Mesodermal cell (in vitro differentiated cells): ENCODE measurements at regions not wholly inside any gene's neighbourhood (a gene's known extent, or its start where the extent isn't known, plus 50 kb on each side); places are given as distances from the start of the nearest gene placed in this dataset.

Experiments used
- H3K27ac ChIP-seq: 2 replicates; pipeline ENCODE4 v1.7.0; 2013; ENCODE audit warnings: mild to moderate bottlenecking, low read depth, low read length, moderate library complexity; ENCODE audit not compliant: severe bottlenecking
- H3K36me3 ChIP-seq: 2 replicates; pipeline ENCODE4 v1.7.1; 2013; ENCODE audit warnings: mild to moderate bottlenecking, low read length, moderate library complexity; ENCODE audit not compliant: control insufficient read depth, insufficient read depth
- H3K4me1 ChIP-seq: one replicate; pipeline ENCODE4 v1.7.1; 2013; ENCODE audit warnings: mild to moderate bottlenecking, low read length; ENCODE audit not compliant: insufficient read depth, control insufficient read depth, poor library complexity, severe bottlenecking
- H3K4me3 ChIP-seq: 2 replicates; pipeline ENCODE4 v1.7.0; 2013; ENCODE audit warnings: low read length, control low read depth, mild to moderate bottlenecking; ENCODE audit not compliant: insufficient read depth, poor library complexity, severe bottlenecking; ENCODE audit errors: extremely low read depth
- H3K9me3 ChIP-seq: 2 replicates; pipeline ENCODE4 v1.7.1; 2013; ENCODE audit warnings: mild to moderate bottlenecking, low read length, moderate library complexity; ENCODE audit not compliant: control insufficient read depth
- WGBS, 2 experiments: methylation state at CpG; one replicate each; pipeline ENCODE4 v1.1.5; 2013; ENCODE audit warnings: missing lambda C conversion rate in 2 of 2; ENCODE audit not compliant: insufficient coverage in 2 of 2; 5-methylcytosine and 5-hydroxymethylcytosine counted together

DNA sequence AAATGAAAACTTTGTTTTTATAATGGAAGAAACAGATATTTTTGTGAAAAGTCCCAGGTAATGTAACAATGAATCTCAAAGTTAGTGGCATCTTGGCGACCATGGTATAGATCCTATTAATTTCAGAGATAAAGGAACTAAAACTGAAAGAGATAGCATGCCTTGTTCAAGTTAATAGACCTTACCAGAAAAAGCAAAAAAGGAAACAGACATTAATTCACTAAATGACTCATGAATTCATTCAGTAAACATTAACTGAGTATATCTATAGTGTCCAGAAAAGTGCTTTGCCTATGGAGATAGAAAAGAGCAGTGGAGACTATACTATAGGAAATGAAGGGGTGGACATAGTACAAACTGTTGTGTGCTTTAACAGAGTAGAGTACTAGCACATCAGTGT is 763.3 kb downstream of the TRIB2 start:
- H3K4me1 ChIP-seq, result no peaks in the 10 kb centered on the region
- no peaks in the 10 kb centered on the region for H3K36me3 ChIP-seq
- H3K27ac ChIP-seq, result no peak overlapping the region
- no peaks in the 10 kb centered on the region for H3K9me3 ChIP-seq
- WGBS, 2 experiments, result no CpG with 5 or more reads among the region's 1 CpG
- no peak overlapping the region for H3K4me3 ChIP-seq

DNA sequence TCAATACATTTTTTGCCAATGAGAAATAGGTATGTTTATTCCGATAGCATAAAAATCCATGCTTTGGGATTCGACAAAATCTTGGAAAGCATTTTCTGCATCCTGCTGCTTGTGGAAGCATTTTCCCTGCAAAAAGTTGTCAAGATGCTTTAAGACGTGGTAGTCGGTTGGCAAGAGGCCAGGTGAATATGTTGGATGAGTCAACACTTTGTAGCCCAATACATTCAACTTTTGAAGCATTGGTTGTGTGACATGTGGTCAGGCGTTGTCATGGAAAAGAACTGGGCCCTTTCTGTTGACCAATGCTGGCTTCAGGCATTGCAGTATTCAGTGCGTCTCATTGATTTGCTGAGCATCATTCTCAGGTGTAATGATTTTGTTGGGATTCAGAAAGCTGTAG is 764.5 kb downstream of the TRIB2 start:
- WGBS, 2 experiments, result 88 to 94% methylated on average over 5 of the region's 6 CpGs
- H3K27ac ChIP-seq, result no peak overlapping the region
- no peaks in the 10 kb centered on the region for H3K9me3 ChIP-seq
- no peaks in the 10 kb centered on the region for H3K4me1 ChIP-seq
- H3K4me3 ChIP-seq, result no peak overlapping the region
- no peaks in the 10 kb centered on the region for H3K36me3 ChIP-seq

DNA sequence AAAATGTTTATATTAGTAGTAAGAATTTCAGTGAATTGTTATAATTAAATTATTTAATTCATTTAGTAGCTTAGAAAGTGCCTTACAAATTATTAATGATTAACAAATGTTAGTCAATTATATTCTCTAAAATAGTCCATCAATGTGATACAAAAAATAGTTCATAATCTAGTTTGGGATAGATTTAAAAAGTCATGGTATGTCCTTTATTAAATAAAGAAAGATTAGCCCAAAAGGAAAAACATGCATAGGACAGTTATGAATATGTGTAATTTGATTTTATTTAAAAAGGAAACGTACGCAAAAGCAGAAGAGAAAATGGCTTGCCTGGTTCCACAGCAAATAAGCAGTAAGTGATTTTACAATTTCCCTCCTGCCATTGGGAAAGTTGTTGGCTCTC is 768.5 kb downstream of the TRIB2 start:
- Histone ChIP-seq H3K27ac (no peak overlapping the region), H3K4me3 (no peak overlapping the region), H3K9me3 (no peaks in the 10 kb centered on the region), H3K4me1 (no peaks in the 10 kb centered on the region), H3K36me3 (no peaks in the 10 kb centered on the region)
- WGBS, 2 experiments, result 83 to 100% methylated on average over 2 of the region's 2 CpGs

DNA sequence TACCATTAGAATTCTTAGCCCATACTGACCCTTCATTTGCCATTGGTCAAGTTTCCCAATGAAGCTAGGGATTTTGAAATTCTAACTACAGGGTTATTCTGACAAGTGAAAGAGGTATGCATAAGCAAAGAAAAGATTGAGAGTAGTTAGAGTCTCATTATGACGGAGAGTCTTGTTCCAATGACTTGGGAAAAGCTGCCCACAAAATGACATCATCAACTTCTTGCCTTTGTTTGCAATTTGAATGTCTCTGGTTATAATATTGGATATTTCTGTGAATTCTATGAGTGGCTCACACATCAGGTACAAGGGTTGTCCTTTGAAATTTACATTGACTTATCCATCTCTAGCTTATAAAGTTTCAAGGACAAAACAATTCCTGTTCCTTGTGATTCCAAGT is 772.2 kb downstream of the TRIB2 start:
- Histone ChIP-seq H3K9me3 (no peaks in the 10 kb centered on the region), H3K4me1 (no peaks in the 10 kb centered on the region), H3K4me3 (no peak overlapping the region), H3K27ac (no peak overlapping the region), H3K36me3 (no peaks in the 10 kb centered on the region)
- 100% methylated on average over 1 of the region's 1 CpG; no CpG with 5 or more reads in 1 of the 2 experiments for WGBS, 2 experiments

DNA sequence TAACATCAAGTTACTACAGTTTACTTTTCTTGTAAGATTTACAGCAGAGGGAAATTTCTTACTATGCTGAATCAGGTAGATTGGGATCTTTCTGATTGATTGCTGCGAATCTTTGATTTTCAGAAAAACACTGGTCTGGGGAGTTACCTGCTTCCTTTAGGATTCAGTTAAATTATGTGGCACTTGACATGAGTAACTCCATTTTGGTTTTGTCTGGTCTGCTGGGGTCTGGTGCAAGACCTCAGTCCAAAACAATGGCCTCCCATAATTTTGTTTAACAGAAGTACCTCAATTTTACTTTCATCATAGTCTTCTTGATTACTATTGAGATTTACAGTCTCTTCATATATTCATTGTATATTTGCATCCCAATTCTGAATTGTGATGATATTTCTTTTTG is 775.5 kb downstream of the TRIB2 start:
- no peaks in the 10 kb centered on the region for H3K4me1 ChIP-seq
- no peak overlapping the region for H3K4me3 ChIP-seq
- no peak overlapping the region for H3K27ac ChIP-seq
- 100% methylated on average over 1 of the region's 1 CpG; no CpG with 5 or more reads in 1 of the 2 experiments for WGBS, 2 experiments
- no peaks in the 10 kb centered on the region for H3K36me3 ChIP-seq
- no peaks in the 10 kb centered on the region for H3K9me3 ChIP-seq

DNA sequence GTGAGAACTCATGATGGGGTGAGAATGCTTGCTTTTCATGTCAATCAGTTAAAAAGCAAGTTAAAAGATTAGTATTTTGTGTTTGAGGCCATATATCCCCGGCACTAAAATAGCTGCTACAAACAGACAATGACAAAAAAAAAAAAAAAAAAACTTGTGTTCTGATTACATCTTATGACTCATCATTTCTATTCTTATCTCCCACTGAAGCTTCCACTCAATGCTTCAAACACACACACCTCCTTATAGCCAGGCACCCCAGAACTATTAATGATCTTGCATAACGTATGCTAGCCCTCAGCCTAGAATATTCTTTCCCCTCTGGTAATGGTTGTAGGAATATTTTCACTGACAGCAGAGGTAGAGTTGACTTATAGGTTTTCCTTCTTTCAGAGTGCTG is 778.3 kb downstream of the TRIB2 start:
- no peak overlapping the region for H3K4me3 ChIP-seq
- H3K36me3 ChIP-seq, result no peaks in the 10 kb centered on the region
- H3K4me1 ChIP-seq, result no peaks in the 10 kb centered on the region
- no CpG with 5 or more reads among the region's 2 CpGs for WGBS, 2 experiments
- no peaks in the 10 kb centered on the region for H3K9me3 ChIP-seq
- no peak overlapping the region for H3K27ac ChIP-seq

DNA sequence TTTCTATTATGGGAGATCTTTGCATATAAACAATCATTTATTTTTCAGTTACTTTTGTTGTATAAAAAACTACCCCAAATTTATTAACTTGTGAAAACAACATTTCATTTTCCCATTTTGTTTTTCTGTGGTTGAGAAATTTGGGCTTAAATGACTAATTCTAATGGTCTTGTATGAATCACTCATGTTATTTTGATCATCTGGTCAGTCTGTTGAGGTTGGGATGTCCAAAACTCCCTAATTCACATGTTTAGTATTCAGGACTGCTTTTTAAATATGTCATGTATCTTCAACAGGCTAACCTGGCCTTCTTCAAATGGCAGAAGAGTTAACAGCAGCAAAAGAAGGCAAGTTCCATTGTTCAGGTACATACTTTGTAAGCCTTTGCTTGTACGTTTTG is 788.1 kb downstream of the TRIB2 start:
- Histone ChIP-seq H3K9me3 (no peaks in the 10 kb centered on the region), H3K36me3 (no peaks in the 10 kb centered on the region), H3K4me3 (no peak overlapping the region), H3K4me1 (no peaks in the 10 kb centered on the region), H3K27ac (no peak overlapping the region)
- no CpG with 5 or more reads among the region's 1 CpG for WGBS, 2 experiments

DNA sequence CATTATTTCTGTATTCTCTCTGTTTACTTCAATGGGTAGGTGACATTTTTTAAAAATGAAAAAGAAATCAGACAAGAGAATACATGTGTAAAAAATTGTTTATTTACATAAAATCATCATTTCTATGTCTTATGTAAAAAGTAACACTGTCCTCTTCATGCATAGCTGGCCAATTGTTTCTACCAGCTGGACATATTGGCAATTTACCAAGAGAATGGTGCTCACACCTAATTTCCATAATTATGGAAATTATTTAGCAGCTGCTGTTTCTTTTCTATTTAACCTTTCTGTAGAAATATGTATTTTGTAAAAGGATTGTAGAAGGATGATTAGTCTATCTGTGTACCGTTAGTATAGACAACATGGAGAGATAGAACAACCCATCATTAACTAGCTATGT is 791.9 kb downstream of the TRIB2 start:
- no CpG with 5 or more reads among the region's 1 CpG for WGBS, 2 experiments
- Histone ChIP-seq H3K4me3 (no peak overlapping the region), H3K4me1 (no peaks in the 10 kb centered on the region), H3K27ac (no peak overlapping the region), H3K36me3 (no peaks in the 10 kb centered on the region), H3K9me3 (no peaks in the 10 kb centered on the region)

DNA sequence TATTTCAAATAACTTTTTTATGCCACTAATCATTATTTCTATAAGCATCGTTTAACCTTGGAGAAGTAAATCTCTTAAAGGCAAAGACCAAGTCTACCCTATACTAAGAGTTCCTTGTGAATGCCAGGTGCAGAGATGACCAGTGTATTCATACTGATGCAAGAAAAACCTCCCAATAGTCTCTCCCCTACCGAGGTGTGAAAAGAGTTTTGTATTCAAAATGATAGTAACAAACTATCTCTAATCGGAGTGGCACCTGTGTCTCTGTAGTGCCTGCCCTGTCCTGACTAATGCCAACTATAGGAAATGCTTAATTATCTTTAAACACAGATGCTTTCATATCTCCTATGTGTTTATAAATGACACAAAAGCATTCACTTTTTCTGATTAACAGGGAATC is 798.5 kb downstream of the TRIB2 start:
- whole genome bisulfite sequencing, 2 experiments, result 100% methylated on average over 1 of the region's 3 CpGs; no CpG with 5 or more reads in 1 of the 2 experiments
- Histone ChIP-seq H3K9me3 (peaks cover 3% of the 10 kb centered on the region), H3K36me3 (no peaks in the 10 kb centered on the region), H3K4me1 (no peaks in the 10 kb centered on the region), H3K27ac (no peak overlapping the region), H3K4me3 (no peak overlapping the region)

DNA sequence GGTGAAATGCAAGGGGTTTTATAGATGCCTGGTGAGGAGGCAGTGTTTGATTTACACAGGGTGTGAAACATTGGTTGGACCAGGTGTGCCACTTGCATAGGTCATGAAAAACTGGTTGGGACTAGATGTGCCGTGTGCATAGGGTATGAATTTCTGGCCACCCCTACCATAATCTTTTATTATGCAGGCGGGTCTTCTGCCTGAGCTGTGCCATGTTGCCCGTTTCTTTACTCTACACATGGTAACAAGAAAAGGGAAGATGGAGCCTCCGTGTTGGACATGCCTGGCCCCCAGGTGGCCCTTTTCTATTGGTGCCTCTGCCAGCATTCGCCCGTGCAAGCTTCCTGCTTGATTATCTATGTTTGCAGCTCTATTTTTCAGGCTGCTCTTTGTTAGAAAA is 805.4 kb downstream of the TRIB2 start:
- no peak overlapping the region for H3K27ac ChIP-seq

DNA sequence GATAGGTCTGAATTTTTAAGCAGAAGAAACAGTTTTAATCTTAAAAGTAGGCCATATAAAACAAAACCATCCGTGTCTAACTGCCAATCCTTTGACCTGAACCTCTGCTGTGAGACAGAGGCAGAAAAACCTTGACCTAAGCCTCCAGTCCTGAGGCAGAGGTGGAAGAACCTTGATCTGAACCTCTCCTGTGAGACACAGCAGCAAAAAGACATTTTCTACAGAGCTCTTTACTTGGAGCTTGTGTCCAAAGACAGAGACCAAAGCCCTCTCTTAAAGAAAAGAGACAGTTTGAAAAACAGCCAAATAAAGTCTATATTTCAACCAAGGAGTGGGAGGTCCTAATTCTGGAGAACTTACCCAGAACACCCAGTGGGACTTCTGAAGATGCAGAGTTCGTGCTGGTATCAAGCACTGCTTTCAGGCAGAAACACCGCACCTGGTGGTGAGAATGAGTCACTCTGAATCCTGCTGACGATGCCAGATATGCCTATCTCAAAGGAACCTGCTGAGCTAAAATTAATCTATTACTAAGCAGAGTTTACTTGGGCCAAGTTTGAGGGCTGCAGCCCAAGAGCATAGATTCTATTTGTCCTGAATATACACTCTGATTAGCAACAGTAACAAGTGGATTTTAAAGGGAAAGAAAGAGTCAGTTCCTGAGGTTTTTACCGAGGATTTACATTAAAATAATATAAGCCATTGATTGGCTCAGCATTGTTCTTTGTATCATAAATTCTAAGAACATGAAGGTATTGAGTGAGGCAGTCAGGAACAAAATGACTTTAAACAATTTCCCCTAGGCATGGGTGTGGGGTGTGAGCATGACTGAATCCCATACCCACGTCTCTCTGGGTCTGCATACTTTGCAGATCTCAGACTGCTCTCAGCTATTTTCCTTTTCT is 806.4 kb downstream of the TRIB2 start:
- H3K9me3 ChIP-seq, result no peaks in the 10 kb centered on the region
- no peaks in the 10 kb centered on the region for H3K4me1 ChIP-seq
- 63 to 75% methylated on average over 2 to 3 of the region's 6 CpGs for WGBS, 2 experiments
- no peak overlapping the region for H3K27ac ChIP-seq
- no peak overlapping the region for H3K4me3 ChIP-seq
- H3K36me3 ChIP-seq, result no peaks in the 10 kb centered on the region

More for the DNA sequence above, 805.4 kb downstream of the TRIB2 start:
- no peaks in the 10 kb centered on the region for H3K4me1 ChIP-seq
- no peak overlapping the region for H3K4me3 ChIP-seq
- 83 to 90% methylated on average over 1 to 2 of the region's 6 CpGs for WGBS, 2 experiments
- no peaks in the 10 kb centered on the region for H3K36me3 ChIP-seq
- H3K9me3 ChIP-seq, result no peaks in the 10 kb centered on the region
